Tibial artery (tissue), 4 donors: ENCODE measurements at regions not wholly inside any gene's neighbourhood (a gene's known extent, or its start where the extent isn't known, plus 50 kb on each side); places are given as distances from the start of the nearest gene placed in this dataset.

Experiments used
- DNase-seq, 2 donors: peaks; one replicate each; pipeline ENCODE4 v3.0.0-alpha.2; 2019
- H3K27ac ChIP-seq, 2 donors: fragments of 200-600 bp; sonication (generic) in 1 of 2; 1 replicate in 1 of 2; 2 replicates in 1 of 2; pipeline ENCODE4 v1.5.1; 2018 to 2019; ENCODE audit warnings: mild to moderate bottlenecking in 1 of 2
- H3K27me3 ChIP-seq, 2 donors: fragments of 200-600 bp; sonication (generic) in 1 of 2; one replicate each; pipeline versions ENCODE4 v1.5.1 to v1.6.0; 2016 to 2019
- H3K36me3 ChIP-seq, 3 donors: fragments of 200-600 bp; sonication (generic) in 2 of 3; one replicate each; pipeline ENCODE4 v1.5.1; 2016 to 2019; ENCODE audit warnings: mild to moderate bottlenecking in 2 of 3
- H3K4me1 ChIP-seq, 4 donors: fragments of 200-600 bp; sonication (generic) in 2 of 4; 1 replicate in 3 of 4; 2 replicates in 1 of 4; pipeline ENCODE4 v1.5.1; 2016 to 2019
- H3K4me3 ChIP-seq, 2 donors: fragments of 200-600 bp; sonication (generic) in 1 of 2; 1 replicate in 1 of 2; 2 replicates in 1 of 2; pipeline ENCODE4 v1.5.1; 2018 to 2019; ENCODE audit warnings: mild to moderate bottlenecking in 2 of 2
- H3K9me3 ChIP-seq, 3 donors: fragments of 200-600 bp; sonication (generic) in 1 of 3; one replicate each; pipeline ENCODE4 v1.5.1; 2016 to 2019
- intact Hi-C: fragments of 100-400 bp; cut with DNase I; formaldehyde crosslinking; loops from one replicate; pipeline ENCODE4 v1.15.0; 2023; ENCODE audit warnings: low total_unique reads
- TF ChIP-seq, protein P1 (sequence below), 2 experiments: fragments of 200-600 bp in 1 of 2; fragments of 450-650 bp in 1 of 2; IDR thresholded peaks; one replicate each; pipeline ENCODE4 v1.5.1; 2017 to 2019; ENCODE audit warnings: antibody characterized with exemption in 2 of 2, mild to moderate bottlenecking in 1 of 2, moderate library complexity in 1 of 2

DNA sequence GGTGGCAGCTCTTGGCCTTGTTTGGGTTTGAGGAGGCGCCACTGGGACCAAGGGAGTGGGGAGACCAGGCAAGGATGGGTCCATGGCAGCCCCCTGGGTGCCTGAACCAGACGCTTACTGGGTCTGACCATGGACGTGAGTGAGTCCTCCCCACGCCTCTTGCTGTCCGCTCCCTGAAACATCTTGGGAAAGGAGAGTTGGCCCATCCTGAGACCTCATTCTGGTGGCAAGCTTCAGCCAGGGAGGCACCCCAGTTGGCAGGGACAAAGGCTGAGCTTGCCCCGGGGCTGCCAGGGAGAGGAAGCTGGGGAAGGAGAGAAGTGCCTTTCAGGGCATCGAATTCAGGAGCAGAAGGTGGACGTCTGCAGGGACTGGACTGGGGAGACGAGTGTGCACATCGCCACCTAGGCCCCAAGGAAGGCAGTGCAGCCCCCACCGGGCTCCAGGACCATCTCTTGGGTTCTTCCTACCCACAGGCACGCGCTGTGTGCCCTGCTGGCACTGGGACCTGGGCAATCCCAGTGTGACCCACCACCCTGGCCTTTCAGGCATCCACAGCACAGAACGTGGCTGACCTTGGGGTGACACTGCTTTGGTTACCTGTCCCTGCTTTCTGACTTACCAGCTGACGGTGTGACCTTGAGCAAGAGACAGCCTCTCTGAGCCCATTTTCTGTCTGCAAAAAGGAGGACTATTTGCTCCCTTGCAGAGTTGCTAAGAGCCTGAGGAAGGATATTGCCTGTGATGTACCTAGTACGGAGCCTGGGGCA lies 132.9 kb upstream of the WNT4 start:
- intact Hi-C loops = no loop called here
- no peak overlapping the region for H3K4me3 ChIP-seq
- H3K4me1 ChIP-seq = peaks cover 0 to 6% (median 0%) of the 10 kb centered on the region in 4 donors
- TF ChIP-seq, protein P1, sequence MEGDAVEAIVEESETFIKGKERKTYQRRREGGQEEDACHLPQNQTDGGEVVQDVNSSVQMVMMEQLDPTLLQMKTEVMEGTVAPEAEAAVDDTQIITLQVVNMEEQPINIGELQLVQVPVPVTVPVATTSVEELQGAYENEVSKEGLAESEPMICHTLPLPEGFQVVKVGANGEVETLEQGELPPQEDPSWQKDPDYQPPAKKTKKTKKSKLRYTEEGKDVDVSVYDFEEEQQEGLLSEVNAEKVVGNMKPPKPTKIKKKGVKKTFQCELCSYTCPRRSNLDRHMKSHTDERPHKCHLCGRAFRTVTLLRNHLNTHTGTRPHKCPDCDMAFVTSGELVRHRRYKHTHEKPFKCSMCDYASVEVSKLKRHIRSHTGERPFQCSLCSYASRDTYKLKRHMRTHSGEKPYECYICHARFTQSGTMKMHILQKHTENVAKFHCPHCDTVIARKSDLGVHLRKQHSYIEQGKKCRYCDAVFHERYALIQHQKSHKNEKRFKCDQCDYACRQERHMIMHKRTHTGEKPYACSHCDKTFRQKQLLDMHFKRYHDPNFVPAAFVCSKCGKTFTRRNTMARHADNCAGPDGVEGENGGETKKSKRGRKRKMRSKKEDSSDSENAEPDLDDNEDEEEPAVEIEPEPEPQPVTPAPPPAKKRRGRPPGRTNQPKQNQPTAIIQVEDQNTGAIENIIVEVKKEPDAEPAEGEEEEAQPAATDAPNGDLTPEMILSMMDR (IDR thresholded peaks at IDR 0.05) = peak; percentile 60 to 66
- DNase-seq = no peak
- H3K27ac ChIP-seq = no peak overlapping the region
- H3K9me3 ChIP-seq = no peaks in the 10 kb centered on the region
- no peaks in the 10 kb centered on the region for H3K36me3 ChIP-seq
- peaks cover 0 to 57% of the 10 kb centered on the region in 2 donors for H3K27me3 ChIP-seq

GRCh38 chr1:22276396-22276748 lies 133.5 kb upstream of the WNT4 start:
- peaks cover 0 to 57% of the 10 kb centered on the region in 2 donors for H3K27me3 ChIP-seq
- peaks cover 0 to 6% (median 0%) of the 10 kb centered on the region in 4 donors for H3K4me1 ChIP-seq
- TF ChIP-seq, protein P1 (IDR thresholded peaks at IDR 0.05) = no peak
- H3K27ac ChIP-seq = no peak overlapping the region
- intact Hi-C loops = no loop called here
- DNase-seq = no peak
- no peaks in the 10 kb centered on the region for H3K9me3 ChIP-seq
- no peak overlapping the region for H3K4me3 ChIP-seq
- no peaks in the 10 kb centered on the region for H3K36me3 ChIP-seq

- no peak for DNase-seq
- H3K36me3 ChIP-seq = no peaks in the 10 kb centered on the region
- TF ChIP-seq, protein P1 (IDR thresholded peaks at IDR 0.05) = no peak
- H3K4me3 ChIP-seq = no peak overlapping the region
- intact Hi-C loops = no loop called here
- no peaks in the 10 kb centered on the region for H3K9me3 ChIP-seq
- peaks cover 0 to 6% (median 0%) of the 10 kb centered on the region in 4 donors for H3K4me1 ChIP-seq
- H3K27me3 ChIP-seq = peaks cover 0 to 65% of the 10 kb centered on the region in 2 donors
- no peak overlapping the region for H3K27ac ChIP-seq
These were observed 134.8 kb upstream of the WNT4 start for GRCh38 chr1:22277662-22278061.

DNA sequence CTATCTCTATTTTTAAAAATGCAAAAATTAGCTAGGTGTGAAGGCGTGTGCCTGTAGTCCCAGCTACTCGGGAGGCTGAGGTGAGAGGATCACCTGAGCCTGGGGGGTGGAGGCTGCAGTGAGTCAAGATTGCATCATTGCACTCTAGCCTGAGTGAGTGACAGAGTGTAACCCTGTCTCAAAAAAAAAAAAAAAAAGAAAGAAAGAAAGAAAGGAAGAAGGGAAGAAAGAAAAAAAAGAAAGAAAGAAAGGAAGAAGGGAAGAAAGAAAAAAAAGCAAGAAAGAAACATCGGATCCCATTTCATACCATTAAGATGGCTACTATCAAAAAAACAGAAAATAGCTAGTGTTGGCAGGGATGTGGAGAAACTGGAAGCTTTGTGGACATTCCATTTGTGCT lies 136.8 kb upstream of the WNT4 start:
- H3K4me1 ChIP-seq = peaks cover 0 to 6% (median 0%) of the 10 kb centered on the region in 4 donors
- H3K27ac ChIP-seq = no peak overlapping the region
- intact Hi-C loops = no loop called here
- TF ChIP-seq, protein P1 (IDR thresholded peaks at IDR 0.05) = no peak
- no peak for DNase-seq
- H3K4me3 ChIP-seq = no peak overlapping the region
- H3K27me3 ChIP-seq = peaks cover 0 to 60% of the 10 kb centered on the region in 2 donors
- no peaks in the 10 kb centered on the region for H3K9me3 ChIP-seq
- no peaks in the 10 kb centered on the region for H3K36me3 ChIP-seq

GRCh38 chr1:22280526-22280925 lies 137.6 kb upstream of the WNT4 start:
- H3K4me1 ChIP-seq = peaks cover 0 to 4% (median 0%) of the 10 kb centered on the region in 4 donors
- no peak overlapping the region for H3K4me3 ChIP-seq
- H3K27ac ChIP-seq = no peak overlapping the region
- intact Hi-C loops = no loop called here
- no peaks in the 10 kb centered on the region for H3K36me3 ChIP-seq
- DNase-seq = peak in 1 of 2 donors; percentile 12
- H3K9me3 ChIP-seq = no peaks in the 10 kb centered on the region
- peaks cover 0 to 62% of the 10 kb centered on the region in 2 donors for H3K27me3 ChIP-seq
- TF ChIP-seq, protein P1 (IDR thresholded peaks at IDR 0.05) = no peak
